ENCODE measurements at regions not wholly inside any gene's neighbourhood (a gene's known extent, or its start where the extent isn't known, plus 50 kb on each side); places are given as distances from the start of the nearest gene placed in this dataset.

- no peak for TF ChIP-seq POLR2A (IDR thresholded peaks at IDR 0.05)
- TF ChIP-seq CTCF (IDR thresholded peaks at IDR 0.05) = no peak
These were observed 790.3 kb upstream of the SLITRK1 start for GRCh38 chr13:84672616-84673015.

Measured in stomach (tissue), 4 donors.